IMR-90 (cell line): ENCODE measurements at regions not wholly inside any gene's neighbourhood (a gene's known extent, or its start where the extent isn't known, plus 50 kb on each side); places are given as distances from the start of the nearest gene placed in this dataset.

Experiments
- ATAC-seq: fragments of 200-7000 bp; cut with Tn5 transposase; 2 replicates; pipeline ENCODE4 v1.9.1; 2020; ENCODE audit warnings: low read depth, mild to moderate bottlenecking, moderate library complexity
- BruUV-seq: library from RNA; stranded (reverse); fragments of 400-500 nt; replicated peaks from 2 replicates; lab custom pipeline; 2021; lab: Mats Ljungman, UMichigan
- CTCF ChIA-PET: fragments of 300-600 bp; formaldehyde crosslinking; extraction: SDS; loops from one replicate; lab custom pipeline; 2021; ENCODE audit warnings: antibody characterized with exemption; lab: Yijun Ruan, JAX
- POLR2A ChIA-PET: fragments of 300-600 bp; sonication (Branson Sonifier 250); formaldehyde crosslinking; loops from one replicate; lab custom pipeline; 2022; ENCODE audit warnings: antibody characterized with exemption; ENCODE audit not compliant: unreplicated experiment; lab: Charles Lee
- DNase-seq: peaks from one replicate; pipeline ENCODE4 v3.0.0; 2013
- H2AFZ ChIP-seq: replicated peaks from 2 replicates; pipeline ENCODE3; 2013; ENCODE audit warnings: low read length, mild to moderate bottlenecking; ENCODE audit not compliant: poor library complexity
- H2AK5ac ChIP-seq: 2 replicates; pipeline ENCODE4 v1.6.1; 2013; ENCODE audit warnings: low read depth, low read length, inconsistent platforms
- H2AK9ac ChIP-seq: replicated peaks from 2 replicates; pipeline ENCODE3; 2013; ENCODE audit warnings: mild to moderate bottlenecking, low read depth, low read length, moderate library complexity; ENCODE audit not compliant: poor library complexity
- H2BK120ac ChIP-seq: 2 replicates; pipeline ENCODE4 v1.6.1; 2013; ENCODE audit warnings: low read depth, low read length, inconsistent platforms
- H2BK15ac ChIP-seq: 3 replicates; pipeline ENCODE4 v1.6.1; 2013; ENCODE audit warnings: low read depth, low read length, inconsistent platforms
- H2BK20ac ChIP-seq: 2 replicates; pipeline ENCODE4 v1.6.1; 2013; ENCODE audit warnings: low read depth, mild to moderate bottlenecking, inconsistent platforms, low read length, moderate library complexity
- H2BK5ac ChIP-seq: 2 replicates; pipeline ENCODE4 v1.6.1; 2013; ENCODE audit warnings: mild to moderate bottlenecking, low read depth, low read length, inconsistent platforms; ENCODE audit not compliant: poor library complexity, severe bottlenecking
- H3K14ac ChIP-seq: replicated peaks from 2 replicates; pipeline ENCODE4 v1.6.1; 2013; ENCODE audit warnings: low read depth, low read length, inconsistent platforms
- H3K18ac ChIP-seq: 2 replicates; pipeline ENCODE4 v1.6.1; 2013; ENCODE audit warnings: low read depth, low read length, control low read depth
- H3K23ac ChIP-seq: 2 replicates; pipeline ENCODE4 v1.6.1; 2013; ENCODE audit warnings: low read depth, low read length, inconsistent platforms
- H3K27ac ChIP-seq: 2 replicates; pipeline ENCODE4 v1.5.1; 2013; ENCODE audit warnings: mild to moderate bottlenecking, control low read depth, low read length; ENCODE audit not compliant: insufficient read depth
- H3K27me3 ChIP-seq: 2 replicates; pipeline ENCODE4 v1.6.1; 2013; ENCODE audit warnings: low read length; ENCODE audit not compliant: control insufficient read depth, insufficient read depth
- H3K36me3 ChIP-seq: 2 replicates; pipeline ENCODE4 v1.6.1; 2013; ENCODE audit warnings: low read length, mixed read lengths; ENCODE audit not compliant: control insufficient read depth, insufficient read depth
- H3K4ac ChIP-seq: 2 replicates; pipeline ENCODE4 v1.6.1; 2013; ENCODE audit warnings: low read depth, low read length, inconsistent platforms
- H3K4me1 ChIP-seq: 2 replicates; pipeline ENCODE4 v1.6.1; 2013; ENCODE audit warnings: low read length, mixed read lengths; ENCODE audit not compliant: control insufficient read depth, insufficient read depth
- H3K4me2 ChIP-seq: 2 replicates; pipeline ENCODE4 v1.6.1; 2013; ENCODE audit warnings: low read depth, mild to moderate bottlenecking, control low read depth, low read length, moderate library complexity
- H3K4me3 ChIP-seq: 2 replicates; pipeline ENCODE4 v1.5.1; 2013; ENCODE audit warnings: low read depth, mild to moderate bottlenecking, control low read depth, low read length, moderate library complexity; ENCODE audit not compliant: insufficient read depth
- H3K56ac ChIP-seq: 2 replicates; pipeline ENCODE4 v1.6.1; 2013; ENCODE audit warnings: low read length, inconsistent platforms; ENCODE audit not compliant: insufficient read depth; ENCODE audit errors: extremely low read depth
- H3K79me1 ChIP-seq, 2 experiments: 2 replicates each; pipeline ENCODE4 v1.6.1; 2013; ENCODE audit warnings: low read length in 2 of 2, inconsistent platforms in 1 of 2, low read depth in 1 of 2
- H3K9ac ChIP-seq: 2 replicates; pipeline ENCODE4 v1.6.1; 2013; ENCODE audit warnings: low read depth, low read length, control low read depth
- H3K9me1 ChIP-seq: 2 replicates; pipeline ENCODE4 v1.6.1; 2013; ENCODE audit warnings: low read length, inconsistent platforms; ENCODE audit not compliant: insufficient read depth
- H3K9me3 ChIP-seq: 2 replicates; pipeline ENCODE4 v1.6.1; 2013; ENCODE audit warnings: low read length; ENCODE audit not compliant: control insufficient read depth, insufficient read depth
- H4K20me1 ChIP-seq: 2 replicates; pipeline ENCODE4 v1.6.1; 2013; ENCODE audit warnings: low read length, inconsistent platforms; ENCODE audit not compliant: insufficient read depth
- H4K5ac ChIP-seq: 2 replicates; pipeline ENCODE4 v1.6.1; 2013; ENCODE audit warnings: mild to moderate bottlenecking, low read depth, low read length, control low read depth
- H4K8ac ChIP-seq, 2 experiments: 2 replicates each; pipeline ENCODE4 v1.6.1; 2013; ENCODE audit warnings: low read depth in 2 of 2, low read length in 2 of 2, control low read depth in 1 of 2, inconsistent platforms in 1 of 2
- H4K91ac ChIP-seq: 2 replicates; pipeline ENCODE4 v1.6.1; 2013; ENCODE audit warnings: low read depth, low read length, inconsistent platforms; ENCODE audit not compliant: insufficient read depth
- BHLHE40 ChIP-seq: fragments of 150-350 bp; IDR thresholded peaks from 2 replicates; pipeline ENCODE4 v1.6.1; 2016; ENCODE audit warnings: mild to moderate bottlenecking, low read depth, low read length
- CEBPB ChIP-seq: IDR thresholded peaks from 2 replicates; pipeline ENCODE4 v1.6.1; 2012; ENCODE audit warnings: low read depth, low read length, improper control_type of control experiment
- CHD1 ChIP-seq: IDR thresholded peaks from 2 replicates; pipeline ENCODE4 v1.6.1; 2012; ENCODE audit warnings: low read depth, low read length, improper control_type of control experiment
- CTCF ChIP-seq: conservative IDR thresholded peaks from 2 replicates; pipeline ENCODE4 v1.5.1; 2012; ENCODE audit warnings: mild to moderate bottlenecking, low read depth, low read length, improper control_type of control experiment
- ELK1 ChIP-seq: fragments of 150-350 bp; IDR thresholded peaks from 2 replicates; pipeline ENCODE4 v1.6.1; 2016; ENCODE audit warnings: low read depth, mild to moderate bottlenecking, low read length, moderate library complexity, borderline replicate concordance
- FOS ChIP-seq: fragments of 150-350 bp; IDR thresholded peaks from 2 replicates; pipeline ENCODE4 v1.6.1; 2016; ENCODE audit warnings: low read depth, low read length
- MAFK ChIP-seq: IDR thresholded peaks from 2 replicates; pipeline ENCODE4 v1.6.1; 2012; ENCODE audit warnings: low read depth, low read length, improper control_type of control experiment
- MAZ ChIP-seq: IDR thresholded peaks from 2 replicates; pipeline ENCODE4 v1.6.1; 2012; ENCODE audit warnings: low read depth, mild to moderate bottlenecking, low read length, improper control_type of control experiment, moderate library complexity, borderline replicate concordance
- MXI1 ChIP-seq: IDR thresholded peaks from 2 replicates; pipeline ENCODE4 v1.6.1; 2012; ENCODE audit warnings: low read depth, mild to moderate bottlenecking, low read length, moderate library complexity, borderline replicate concordance
- NFE2L2 ChIP-seq: fragments of 150-350 bp; IDR thresholded peaks from 2 replicates; pipeline ENCODE4 v1.6.1; 2016; ENCODE audit warnings: low read depth, mild to moderate bottlenecking, low read length
- POLR2A ChIP-seq: IDR thresholded peaks from 2 replicates; pipeline ENCODE4 v1.6.1; 2012; ENCODE audit warnings: mild to moderate bottlenecking, low read depth, low read length
- RFX5 ChIP-seq: IDR thresholded peaks from 2 replicates; pipeline ENCODE4 v1.8.0; 2012; ENCODE audit warnings: low read depth, mild to moderate bottlenecking, low read length, moderate library complexity
- SMC3 ChIP-seq: fragments of 150-350 bp; IDR thresholded peaks from 2 replicates; pipeline ENCODE4 v1.6.1; 2016; ENCODE audit warnings: low read depth, mild to moderate bottlenecking, antibody characterized with exemption, low read length, moderate library complexity
- USF2 ChIP-seq: fragments of 150-350 bp; IDR thresholded peaks from 2 replicates; pipeline ENCODE4 v1.6.1; 2017; ENCODE audit warnings: mild to moderate bottlenecking, antibody characterized with exemption, low read length, low read depth
- dilution Hi-C: fragments of 300-500 bp; cut with HindIII; formaldehyde crosslinking; loops from one replicate; pipeline ENCODE4 v1.14.3; 2018; ENCODE audit warnings: low sequenced_read_pairs; ENCODE audit not compliant: unreplicated experiment
- in situ Hi-C: fragments of 300-500 bp; cut with MboI; formaldehyde crosslinking; loops from 3 replicates; pipeline ENCODE4 v1.14.3; 2019; ENCODE audit warnings: low sequenced_read_pairs, inconsistent platforms, mixed read lengths
- intact Hi-C: fragments of 100-400 bp; cut with micrococcal nuclease; formaldehyde crosslinking; loops from 2 replicates; pipeline ENCODE4 v1.10.0; 2022

- Histone ChIP-seq H3K4me3 (no peak overlapping the region), H3K18ac (no peak overlapping the region), H3K9me1 (0 out of 2 replicates have a peak, but pooled peaks cover 5% of the 10 kb centered on the region), H3K79me1 (no peaks in the 10 kb centered on the region), H2AK9ac (no peak overlapping the region), H4K5ac (no peak overlapping the region), H2AFZ (no peak overlapping the region), H2BK20ac (no peak overlapping the region), H3K9ac (no peak overlapping the region), H2AK5ac (no peak overlapping the region), H2BK15ac (no peak overlapping the region), H3K27ac (no peak overlapping the region), H2BK5ac (no peak overlapping the region), H3K4ac (no peak overlapping the region), H3K9me3 (peaks cover 5% of the 10 kb centered on the region), H3K14ac (no peak overlapping the region), H3K56ac (no peak overlapping the region), H4K8ac (no peak overlapping the region), H3K4me1 (peaks cover 6% of the 10 kb centered on the region), H4K91ac (no peak overlapping the region), H3K27me3 (no peaks in the 10 kb centered on the region), H3K36me3 (no peaks in the 10 kb centered on the region), H2BK120ac (no peak overlapping the region), H3K4me2 (no peak overlapping the region), H4K20me1 (no peaks in the 10 kb centered on the region), H3K23ac (no peak overlapping the region)
- dilution Hi-C loops (no loop called here), in situ Hi-C loops (no loop called here), intact Hi-C loops (no loop called here)
- ATAC-seq: peak; percentile 36; the same call in 1 of the 2 replicates
- peak; percentile 31 for DNase-seq
- POLR2A ChIA-PET: no interaction called here
- BruUV-seq: no TSS peak
- TF ChIP-seq MAFK: peak; percentile 43; the same call in 1 of the 2 replicates
- no peak for TF ChIP-seq MAZ
- no peak for TF ChIP-seq MXI1
- TF ChIP-seq USF2: no peak
- peak; percentile 68; the same call in 1 of the 2 replicates for TF ChIP-seq FOS
- no peak for TF ChIP-seq SMC3
- TF ChIP-seq POLR2A: no peak
- TF ChIP-seq CTCF: no peak
- no peak for TF ChIP-seq RFX5
- no peak for TF ChIP-seq BHLHE40
- TF ChIP-seq NFE2L2: no peak
- TF ChIP-seq ELK1: no peak
- TF ChIP-seq CEBPB: no peak
- TF ChIP-seq CHD1: no peak
- CTCF ChIA-PET: no interaction called here
Observed at GRCh38 chr10:91576096-91576545, 56.8 kb downstream of the PPP1R3C start.
